Activated B cell treated with CpG ODN at 0.5 μM for 24 hours (primary cell): ENCODE measurements at regions not wholly inside any gene's neighbourhood (a gene's known extent, or its start where the extent isn't known, plus 50 kb on each side); places are given as distances from the start of the nearest gene placed in this dataset.

Experiments used
- ATAC-seq: fragments of 200-7000 bp; cut with Tn5 transposase; one replicate; pipeline ENCODE4 v1.10.0; 2021; ENCODE audit warnings: low read depth, mild to moderate bottlenecking, moderate library complexity
- CTCF ChIA-PET: fragments of 350-600 bp; sonication (Branson Sonifier 250); formaldehyde crosslinking; loops from one replicate; lab custom pipeline; 2021; ENCODE audit warnings: antibody characterized with exemption; lab: Charles Lee
- POLR2A ChIA-PET: fragments of 350-600 bp; sonication (Branson Sonifier 250); formaldehyde crosslinking; loops from one replicate; lab custom pipeline; 2021; ENCODE audit warnings: antibody characterized with exemption; lab: Charles Lee
- DNase-seq: peaks from one replicate; pipeline ENCODE4 v3.0.0; 2022
- H3K27ac Mint-ChIP-seq: one replicate; pipeline ENCODE4 v1.8.0; 2020; ENCODE audit warnings: mixed read lengths
- H3K27me3 Mint-ChIP-seq: one replicate; pipeline ENCODE4 v1.8.0; 2021; ENCODE audit warnings: mixed read lengths
- H3K36me3 Mint-ChIP-seq: one replicate; pipeline ENCODE4 v1.8.0; 2021; ENCODE audit warnings: low read depth, mixed read lengths
- H3K4me1 Mint-ChIP-seq: one replicate; pipeline ENCODE4 v1.8.0; 2021; ENCODE audit warnings: mixed read lengths
- H3K4me3 Mint-ChIP-seq: one replicate; pipeline ENCODE4 v1.8.0; 2020; ENCODE audit warnings: mild to moderate bottlenecking, mixed read lengths
- H3K9me3 Mint-ChIP-seq: one replicate; pipeline ENCODE4 v1.8.0; 2020; ENCODE audit warnings: mixed read lengths
- CTCF ChIP-seq: fragments of 200-600 bp; IDR thresholded peaks from one replicate; pipeline ENCODE4 v1.8.0; 2022; ENCODE audit warnings: antibody characterized with exemption, mild to moderate bottlenecking
- intact Hi-C: fragments of 100-400 bp; cut with micrococcal nuclease; formaldehyde crosslinking; loops from one replicate; pipeline ENCODE4 v1.15.1; 2024

GRCh38 chr5:10085185-10085584 is 164.5 kb downstream of the ATPSCKMT start:
- Mint-ChIP-seq H3K9me3 (peaks cover 3% of the 10 kb centered on the region), H3K36me3 (no peaks in the 10 kb centered on the region), H3K27ac (no peak overlapping the region), H3K27me3 (peaks cover 2% of the 10 kb centered on the region), H3K4me1 (no peaks in the 10 kb centered on the region), H3K4me3 (no peak overlapping the region)
- POLR2A ChIA-PET, result no interaction called here
- TF ChIP-seq CTCF, result no peak
- CTCF ChIA-PET, result no interaction called here
- no peak for DNase-seq
- intact Hi-C loops, result no loop called here
- ATAC-seq, result no peak

GRCh38 chr5:10081584-10081983 is 168.1 kb downstream of the ATPSCKMT start:
- Mint-ChIP-seq H3K27ac (no peak overlapping the region), H3K4me1 (no peaks in the 10 kb centered on the region), H3K4me3 (no peak overlapping the region), H3K36me3 (no peaks in the 10 kb centered on the region), H3K9me3 (no peaks in the 10 kb centered on the region), H3K27me3 (peaks cover 2% of the 10 kb centered on the region)
- TF ChIP-seq CTCF, result no peak
- DNase-seq (no peak), ATAC-seq (no peak)
- intact Hi-C loops, result no loop called here
- POLR2A ChIA-PET, result no interaction called here
- CTCF ChIA-PET, result no interaction called here

- DNase-seq (no peak), ATAC-seq (no peak)
- Mint-ChIP-seq H3K27ac (no peak overlapping the region), H3K4me3 (no peak overlapping the region), H3K9me3 (no peaks in the 10 kb centered on the region), H3K27me3 (no peaks in the 10 kb centered on the region), H3K36me3 (no peaks in the 10 kb centered on the region), H3K4me1 (no peaks in the 10 kb centered on the region)
- no peak for TF ChIP-seq CTCF
- POLR2A ChIA-PET, result no interaction called here
- CTCF ChIA-PET, result no interaction called here
- intact Hi-C loops, result no loop called here
Measured at GRCh38 chr5:10077791-10078545, 171.7 kb downstream of the ATPSCKMT start.

GRCh38 chr5:10073441-10074104 is 176.1 kb downstream of the ATPSCKMT start:
- ChIA-PET CTCF (no interaction called here), POLR2A (no interaction called here)
- intact Hi-C loops, result no loop called here
- no peaks in the 10 kb centered on the region for H3K9me3 Mint-ChIP-seq
- H3K4me3 Mint-ChIP-seq, result no peak overlapping the region
- no peak for TF ChIP-seq CTCF
- H3K27ac Mint-ChIP-seq, result no peak overlapping the region
- no peaks in the 10 kb centered on the region for H3K27me3 Mint-ChIP-seq
- H3K36me3 Mint-ChIP-seq, result no peaks in the 10 kb centered on the region
- no peaks in the 10 kb centered on the region for H3K4me1 Mint-ChIP-seq
- ATAC-seq (no peak), DNase-seq (no peak)

GRCh38 chr5:10069637-10070313 is 179.9 kb downstream of the ATPSCKMT start:
- ChIA-PET CTCF (no interaction called here), POLR2A (no interaction called here)
- Mint-ChIP-seq H3K27ac (no peak overlapping the region), H3K4me1 (no peaks in the 10 kb centered on the region), H3K4me3 (no peak overlapping the region), H3K36me3 (no peaks in the 10 kb centered on the region), H3K27me3 (no peaks in the 10 kb centered on the region), H3K9me3 (no peaks in the 10 kb centered on the region)
- no peak for DNase-seq
- intact Hi-C loops, result no loop called here
- TF ChIP-seq CTCF, result no peak
- no peak for ATAC-seq
